Loucy (cell line): ENCODE measurements at regions not wholly inside any gene's neighbourhood (a gene's known extent, or its start where the extent isn't known, plus 50 kb on each side); places are given as distances from the start of the nearest gene placed in this dataset.

Experiments used
- CTCF ChIP-seq: fragments of 200-600 bp; sonication (generic); conservative IDR thresholded peaks from 2 replicates; pipeline ENCODE4 v1.5.1; 2014; ENCODE audit warnings: mild to moderate bottlenecking, antibody characterized with exemption, low read length
- EZH2phosphoT487 ChIP-seq: fragments of 200-600 bp; IDR thresholded peaks from 2 replicates; pipeline ENCODE4 v1.6.1; 2018; ENCODE audit warnings: antibody characterized with exemption, mild to moderate bottlenecking, moderate library complexity, borderline replicate concordance

GRCh38 chr4:130187587-130187986, 1091.6 kb downstream of the C4orf33 start:
- TF ChIP-seq CTCF (no peak), EZH2phosphoT487 (no peak)
